Neuronal stem cell (in vitro differentiated cells): ENCODE measurements at regions not wholly inside any gene's neighbourhood (a gene's known extent, or its start where the extent isn't known, plus 50 kb on each side); places are given as distances from the start of the nearest gene placed in this dataset.

Source experiments
- DNase-seq: peaks from one replicate; pipeline ENCODE4 v3.0.0-alpha.2; 2013; ENCODE audit warnings: low spot score
- H2AFZ ChIP-seq: one replicate; pipeline ENCODE4 v1.6.1; 2013; ENCODE audit warnings: mild to moderate bottlenecking, low read length, inconsistent platforms
- H2AK5ac ChIP-seq: 2 replicates; pipeline ENCODE4 v1.6.1; 2013; ENCODE audit warnings: low read depth, mild to moderate bottlenecking, inconsistent platforms, low read length, moderate library complexity, mixed read lengths
- H2BK120ac ChIP-seq: 2 replicates; pipeline ENCODE4 v1.6.1; 2013; ENCODE audit warnings: low read depth, mild to moderate bottlenecking, inconsistent platforms, low read length, moderate library complexity, mixed read lengths
- H2BK12ac ChIP-seq: one replicate; pipeline ENCODE4 v1.6.1; 2013; ENCODE audit warnings: low read length, inconsistent platforms
- H2BK15ac ChIP-seq: 2 replicates; pipeline ENCODE4 v1.6.1; 2013; ENCODE audit warnings: mild to moderate bottlenecking, low read length, inconsistent platforms, mixed read lengths
- H2BK5ac ChIP-seq: one replicate; pipeline ENCODE4 v1.6.1; 2013; ENCODE audit warnings: inconsistent platforms, mild to moderate bottlenecking, low read length, moderate library complexity
- H3K14ac ChIP-seq: one replicate; pipeline ENCODE4 v1.6.1; 2013; ENCODE audit warnings: low read length, inconsistent platforms
- H3K18ac ChIP-seq: 2 replicates; pipeline ENCODE4 v1.6.1; 2013; ENCODE audit warnings: low read length, inconsistent platforms
- H3K23ac ChIP-seq: 2 replicates; pipeline ENCODE4 v1.6.1; 2013; ENCODE audit warnings: low read depth, mild to moderate bottlenecking, mixed read lengths, low read length, inconsistent platforms; ENCODE audit not compliant: poor library complexity
- H3K27ac ChIP-seq: replicated peaks from 3 replicates; pipeline ENCODE4 v1.5.1; 2013; ENCODE audit warnings: low read length, inconsistent platforms
- H3K27me3 ChIP-seq, 3 experiments: 2 replicates each; pipeline ENCODE4 v1.6.1; 2013; ENCODE audit warnings: low read length in 3 of 3, mild to moderate bottlenecking in 2 of 3, inconsistent platforms in 1 of 3, low read depth in 1 of 3, mixed read lengths in 1 of 3, moderate library complexity in 1 of 3; ENCODE audit not compliant: control insufficient read depth in 3 of 3, insufficient read depth in 3 of 3
- H3K36me3 ChIP-seq, 2 donors: replicated peaks in 1 of 2; 2 replicates each; pipeline ENCODE4 v1.6.1; 2013; ENCODE audit warnings: low read length in 2 of 2; ENCODE audit not compliant: control insufficient read depth in 2 of 2, insufficient read depth in 2 of 2
- H3K4ac ChIP-seq: 2 replicates; pipeline ENCODE4 v1.6.1; 2013; ENCODE audit warnings: inconsistent platforms, mild to moderate bottlenecking, low read length, moderate library complexity
- H3K4me1 ChIP-seq, 2 donors: 1 replicate in 1 of 2; 2 replicates in 1 of 2; pipeline ENCODE4 v1.6.1; 2013; ENCODE audit warnings: low read length in 2 of 2, low read depth in 1 of 2; ENCODE audit not compliant: control insufficient read depth in 2 of 2, insufficient read depth in 1 of 2
- H3K4me2 ChIP-seq: one replicate; pipeline ENCODE4 v1.6.1; 2013; ENCODE audit warnings: mild to moderate bottlenecking, low read length, inconsistent platforms; ENCODE audit not compliant: insufficient read depth, poor library complexity, severe bottlenecking
- H3K4me3 ChIP-seq, 2 donors: 2 replicates each; pipeline ENCODE4 v1.5.1; 2013; ENCODE audit warnings: low read length in 2 of 2, mild to moderate bottlenecking in 2 of 2, inconsistent platforms in 1 of 2, moderate library complexity in 1 of 2
- H3K79me1 ChIP-seq: one replicate; pipeline ENCODE4 v1.6.1; 2013; ENCODE audit warnings: low read depth, mild to moderate bottlenecking, inconsistent platforms, low read length, moderate library complexity
- H3K9ac ChIP-seq: one replicate; pipeline ENCODE4 v1.6.1; 2013; ENCODE audit warnings: mild to moderate bottlenecking, low read depth, low read length, inconsistent platforms; ENCODE audit not compliant: poor library complexity
- H3K9me3 ChIP-seq, 2 donors: replicated peaks in 1 of 2; 2 replicates each; pipeline versions ENCODE3 to v1.6.1; 2013; ENCODE audit warnings: low read length in 2 of 2, mild to moderate bottlenecking in 2 of 2, inconsistent platforms in 1 of 2, low read depth in 1 of 2, mixed read lengths in 1 of 2, moderate library complexity in 1 of 2; ENCODE audit not compliant: control insufficient read depth in 2 of 2, insufficient read depth in 1 of 2
- H4K8ac ChIP-seq: one replicate; pipeline ENCODE4 v1.6.1; 2013; ENCODE audit warnings: low read depth, mild to moderate bottlenecking, inconsistent platforms, low read length, moderate library complexity
- H4K91ac ChIP-seq: one replicate; pipeline ENCODE4 v1.6.1; 2013; ENCODE audit warnings: low read length, low read depth, mild to moderate bottlenecking, inconsistent platforms; ENCODE audit not compliant: poor library complexity
- WGBS, 2 donors: extraction: QIAGEN DNeasy Blood & Tissue Kit; methylation state at CpG; one replicate each; pipeline ENCODE4 v1.1.7; 2013; ENCODE audit warnings: missing lambda C conversion rate in 2 of 2, mixed read lengths in 1 of 2; ENCODE audit not compliant: insufficient read length in 2 of 2, insufficient replicate concordance in 1 of 2; ENCODE audit errors: extremely low coverage in 2 of 2; 5-methylcytosine and 5-hydroxymethylcytosine counted together

DNA sequence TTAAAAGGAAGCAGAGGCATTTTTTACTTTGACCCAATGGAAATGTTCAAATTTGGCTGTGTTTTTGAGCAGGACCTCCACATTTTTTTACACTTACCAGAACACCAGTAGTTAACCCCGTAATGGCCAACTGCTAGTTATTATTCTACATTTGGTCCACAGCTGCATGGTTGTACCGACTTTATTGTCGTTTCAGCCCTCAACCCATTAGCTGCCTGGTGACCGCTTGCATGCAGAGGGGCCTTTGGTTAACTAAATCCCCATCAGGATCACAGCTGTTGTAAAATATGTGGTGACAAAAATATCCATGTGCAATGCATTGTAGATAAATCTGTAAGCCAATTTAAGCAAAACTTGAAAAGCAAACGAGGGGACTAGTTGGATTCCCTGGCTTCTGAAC lies 342.2 kb upstream of the MEOX2 start:
- Histone ChIP-seq H2BK5ac (no peak overlapping the region), H4K8ac (no peak overlapping the region), H2BK12ac (no peak overlapping the region), H2BK120ac (no peak overlapping the region), H3K4me2 (no peak overlapping the region), H3K9ac (no peak overlapping the region), H3K4me3 (no peak overlapping the region), H3K9me3 (no peaks in the 10 kb centered on the region), H3K36me3 (no peaks in the 10 kb centered on the region), H3K14ac (no peak overlapping the region), H3K79me1 (no peaks in the 10 kb centered on the region), H2BK15ac (no peak overlapping the region), H4K91ac (no peak overlapping the region), H3K4ac (no peak overlapping the region), H3K23ac (no peak overlapping the region), H3K27ac (no peak overlapping the region), H3K18ac (no peak overlapping the region), H2AK5ac (no peak overlapping the region), H2AFZ (no peak overlapping the region), H3K4me1 (no peaks in the 10 kb centered on the region), H3K27me3 (no peaks in the 10 kb centered on the region)
- no peak for DNase-seq
- WGBS, 2 donors, result no CpG with 5 or more reads among the region's 5 CpGs

DNA sequence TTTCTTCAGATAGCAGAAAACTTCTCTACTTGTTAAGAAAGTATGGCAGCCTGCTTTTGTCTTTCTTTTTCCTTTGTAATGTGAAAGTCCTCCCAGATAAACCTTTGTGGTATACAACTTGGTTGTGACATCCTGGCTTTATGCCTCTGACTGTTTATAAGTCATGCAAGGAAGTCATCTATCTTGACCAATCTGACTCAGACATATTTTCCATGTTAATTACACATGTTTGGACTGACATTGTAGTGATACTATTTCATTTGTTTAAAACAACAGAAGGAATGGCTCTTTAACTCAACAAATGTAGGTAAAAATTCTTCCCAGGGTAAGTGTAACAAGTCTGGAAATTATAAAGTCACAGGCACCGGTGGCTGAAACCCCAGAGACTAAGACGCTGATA lies 341.6 kb upstream of the MEOX2 start:
- Histone ChIP-seq H3K9ac (no peak overlapping the region), H3K4me1 (no peaks in the 10 kb centered on the region), H3K23ac (no peak overlapping the region), H2BK120ac (no peak overlapping the region), H2BK5ac (no peak overlapping the region), H2AK5ac (no peak overlapping the region), H3K18ac (no peak overlapping the region), H3K4ac (no peak overlapping the region), H3K4me3 (no peak overlapping the region), H2BK12ac (no peak overlapping the region), H3K27me3 (no peaks in the 10 kb centered on the region), H2BK15ac (no peak overlapping the region), H4K91ac (no peak overlapping the region), H3K9me3 (no peaks in the 10 kb centered on the region), H3K4me2 (no peak overlapping the region), H3K36me3 (no peaks in the 10 kb centered on the region), H4K8ac (no peak overlapping the region), H3K27ac (no peak overlapping the region), H3K79me1 (no peaks in the 10 kb centered on the region), H3K14ac (no peak overlapping the region), H2AFZ (peak overlapping the region; percentile 21)
- DNase-seq, result no peak
- no CpG with 5 or more reads among the region's 2 CpGs for WGBS, 2 donors

DNA sequence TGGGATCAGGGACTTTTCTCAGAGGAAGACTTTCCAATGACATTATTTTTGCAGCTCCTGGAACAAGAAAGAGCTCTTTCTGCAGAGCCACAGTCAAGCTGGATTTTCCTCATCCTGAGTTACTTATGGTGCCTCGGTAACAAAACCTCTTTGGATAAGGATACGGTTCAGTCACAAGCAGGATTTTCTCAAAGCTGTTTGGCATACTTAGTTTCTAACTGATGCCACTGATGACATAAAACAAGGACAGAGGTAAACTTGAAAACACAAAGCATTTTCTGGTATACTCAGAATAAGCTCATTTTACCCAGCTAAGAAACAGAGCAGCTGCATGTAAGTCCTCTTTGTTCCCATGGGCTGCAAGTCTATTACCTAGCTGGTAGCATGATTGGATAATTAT lies 340.9 kb upstream of the MEOX2 start:
- Histone ChIP-seq H3K27ac (no peak overlapping the region), H3K23ac (no peak overlapping the region)
- WGBS, 2 donors, result no CpG with 5 or more reads among the region's 2 CpGs

DNA sequence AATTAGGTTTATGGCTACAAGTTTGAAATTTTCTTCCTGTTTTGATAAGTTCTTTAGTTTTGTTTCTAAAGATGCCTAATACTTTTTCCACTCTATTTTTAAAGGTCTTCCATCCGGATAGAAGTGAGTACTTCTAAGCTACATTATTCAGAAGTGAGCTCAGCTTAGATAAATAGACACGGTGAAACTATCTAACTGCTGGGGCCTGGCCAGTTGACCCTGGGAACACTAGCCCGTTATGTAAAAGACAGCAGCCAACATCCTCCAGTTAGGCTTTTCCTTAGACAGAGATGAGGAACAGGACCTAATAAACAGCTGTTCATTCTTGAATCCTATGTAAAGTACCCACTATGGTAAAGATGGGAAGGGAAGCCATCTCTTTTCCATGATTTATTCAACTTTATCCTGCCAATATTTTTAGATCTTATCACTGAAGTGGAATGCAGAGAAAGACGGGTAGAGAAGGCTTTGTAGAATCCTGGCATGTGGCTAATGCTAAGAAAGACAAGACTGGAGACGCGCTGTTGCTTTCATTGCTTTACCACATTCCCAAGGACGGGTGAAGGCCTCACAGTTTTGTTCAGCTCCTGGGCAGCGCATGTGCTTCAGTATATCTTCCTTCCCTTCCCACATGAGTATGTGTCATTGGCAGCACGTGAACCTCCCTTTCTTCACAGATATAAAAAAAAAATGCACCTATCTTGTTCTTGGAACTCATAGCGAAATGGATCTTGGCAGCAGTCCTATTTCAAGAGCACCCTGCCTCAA lies 340.0 kb upstream of the MEOX2 start:
- H4K91ac ChIP-seq, result no peak overlapping the region
- H3K27ac ChIP-seq, result no peak overlapping the region
- H3K4ac ChIP-seq, result no peak overlapping the region
- DNase-seq, result no peak
- no peak overlapping the region for H3K23ac ChIP-seq
- H3K14ac ChIP-seq, result no peak overlapping the region
- no peaks in the 10 kb centered on the region for H3K79me1 ChIP-seq
- no peak overlapping the region for H3K9ac ChIP-seq
- H4K8ac ChIP-seq, result no peak overlapping the region
- no peaks in the 10 kb centered on the region for H3K36me3 ChIP-seq
- H3K18ac ChIP-seq, result no peak overlapping the region
- no peak overlapping the region for H3K4me2 ChIP-seq
- H3K4me3 ChIP-seq, result no peak overlapping the region
- H2BK5ac ChIP-seq, result no peak overlapping the region
- WGBS, 2 donors, result no CpG with 5 or more reads among the region's 10 CpGs
- no peak overlapping the region for H2BK15ac ChIP-seq
- no peaks in the 10 kb centered on the region for H3K9me3 ChIP-seq
- no peak overlapping the region for H2BK12ac ChIP-seq
- H3K27me3 ChIP-seq, result no peaks in the 10 kb centered on the region
- no peak overlapping the region for H2AK5ac ChIP-seq
- H2BK120ac ChIP-seq, result no peak overlapping the region
- peak overlapping the region; percentile 37 for H2AFZ ChIP-seq
- no peaks in the 10 kb centered on the region for H3K4me1 ChIP-seq

More for the DNA sequence above, 340.9 kb upstream of the MEOX2 start:
- no peak overlapping the region for H2BK15ac ChIP-seq
- peak overlapping the region; percentile 21 for H2AFZ ChIP-seq
- DNase-seq, result no peak
- H3K14ac ChIP-seq, result no peak overlapping the region
- H3K79me1 ChIP-seq, result no peaks in the 10 kb centered on the region
- H2AK5ac ChIP-seq, result no peak overlapping the region
- H4K91ac ChIP-seq, result no peak overlapping the region
- H2BK12ac ChIP-seq, result no peak overlapping the region
- no peak overlapping the region for H3K4me3 ChIP-seq
- H3K27me3 ChIP-seq, result no peaks in the 10 kb centered on the region
- H3K4me1 ChIP-seq, result no peaks in the 10 kb centered on the region
- H3K36me3 ChIP-seq, result no peaks in the 10 kb centered on the region
- H3K4ac ChIP-seq, result no peak overlapping the region
- no peak overlapping the region for H3K18ac ChIP-seq
- no peaks in the 10 kb centered on the region for H3K9me3 ChIP-seq
- H2BK120ac ChIP-seq, result no peak overlapping the region
- no peak overlapping the region for H3K9ac ChIP-seq
- H3K4me2 ChIP-seq, result no peak overlapping the region
- no peak overlapping the region for H4K8ac ChIP-seq
- no peak overlapping the region for H2BK5ac ChIP-seq
